GM18870 (cell line): ENCODE measurements at regions not wholly inside any gene's neighbourhood (a gene's known extent, or its start where the extent isn't known, plus 50 kb on each side); places are given as distances from the start of the nearest gene placed in this dataset.
A peak's percentile ranks its signal among the peaks of the same experiment; 100 is the strongest.

Source experiments
- ATAC-seq: cut with Tn5 transposase; IDR thresholded peaks from one replicate; pipeline ENCODE4 v1.9.1; 2021; ENCODE audit warnings: moderate library complexity; ENCODE audit not compliant: unreplicated experiment

- no peak for ATAC-seq
These were observed 861.1 kb upstream of the ZWINT start for GRCh38 chr10:57222129-57222528.

GRCh38 chr10:57221674-57222073 lies 860.6 kb upstream of the ZWINT start:
- no peak for ATAC-seq

GRCh38 chr10:57218382-57218781 lies 857.3 kb upstream of the ZWINT start:
- ATAC-seq = no peak

GRCh38 chr10:57202356-57202755 lies 841.3 kb upstream of the ZWINT start:
- no peak for ATAC-seq

- no peak for ATAC-seq
These were observed 827.8 kb upstream of the ZWINT start for GRCh38 chr10:57188846-57189245.

GRCh38 chr10:57186201-57186600 lies 825.1 kb upstream of the ZWINT start:
- ATAC-seq = no peak

GRCh38 chr10:57169597-57169996 lies 808.5 kb upstream of the ZWINT start:
- ATAC-seq = no peak

- no peak for ATAC-seq
These were observed 807.7 kb upstream of the ZWINT start for GRCh38 chr10:57168611-57169240.

GRCh38 chr10:57165671-57166070 lies 804.6 kb upstream of the ZWINT start:
- no peak for ATAC-seq

- no peak for ATAC-seq
These were observed 801.2 kb upstream of the ZWINT start for GRCh38 chr10:57162231-57162630.

- no peak for ATAC-seq
These were observed 800.1 kb upstream of the ZWINT start for GRCh38 chr10:57161157-57161556.

GRCh38 chr10:57145548-57145947 lies 784.5 kb upstream of the ZWINT start:
- ATAC-seq = peak; percentile 82

- ATAC-seq = peak; percentile 50
These were observed 782.0 kb upstream of the ZWINT start for GRCh38 chr10:57142925-57143576.

GRCh38 chr10:57141708-57142107 lies 780.6 kb upstream of the ZWINT start:
- ATAC-seq = no peak

GRCh38 chr10:57119684-57120083 lies 758.6 kb upstream of the ZWINT start:
- no peak for ATAC-seq

- ATAC-seq = no peak
These were observed 752.5 kb upstream of the ZWINT start for GRCh38 chr10:57113545-57113944.

GRCh38 chr10:57102236-57102635 lies 741.2 kb upstream of the ZWINT start:
- no peak for ATAC-seq

GRCh38 chr10:57098146-57098545 lies 737.1 kb upstream of the ZWINT start:
- ATAC-seq = peak; percentile 81

- no peak for ATAC-seq
These were observed 735.0 kb upstream of the ZWINT start for GRCh38 chr10:57096044-57096443.

- no peak for ATAC-seq
These were observed 733.9 kb upstream of the ZWINT start for GRCh38 chr10:57094965-57095364.

- ATAC-seq = no peak
These were observed 733.0 kb upstream of the ZWINT start for GRCh38 chr10:57094083-57094482.

- ATAC-seq = no peak
These were observed 692.5 kb upstream of the ZWINT start for GRCh38 chr10:57053530-57053929.

GRCh38 chr10:57049096-57049495 lies 688.0 kb upstream of the ZWINT start:
- ATAC-seq = no peak
